ENCODE measurements at regions not wholly inside any gene's neighbourhood (a gene's known extent, or its start where the extent isn't known, plus 50 kb on each side); places are given as distances from the start of the nearest gene placed in this dataset.

- no peak overlapping the region for H3K27ac ChIP-seq
- H3K4me3 ChIP-seq: no peak overlapping the region
- Mint-ChIP-seq H3K4me1 (peaks cover 25% of the 10 kb centered on the region), H3K27ac (peak overlapping the region; percentile 12), H3K36me3 (no peaks in the 10 kb centered on the region), H3K4me3 (no peak overlapping the region), H3K9me3 (no peaks in the 10 kb centered on the region), H3K27me3 (ENCODE audit: insufficient read depth, low read depth) (peaks cover 7% of the 10 kb centered on the region)
- no peaks in the 10 kb centered on the region for H3K9me3 ChIP-seq (ENCODE audit: low read depth)
- H3K4me1 ChIP-seq: peaks cover 5% of the 10 kb centered on the region
- H3K36me3 ChIP-seq: no peaks in the 10 kb centered on the region
- no peaks in the 10 kb centered on the region for H3F3A ChIP-seq (ENCODE audit: low read depth)
- TF ChIP-seq EZH2phosphoT487 (IDR thresholded peaks at IDR 0.05): no peak
- no peak for TF ChIP-seq CTCF (IDR thresholded peaks at IDR 0.05)
- TF ChIP-seq EZH2 (IDR thresholded peaks at IDR 0.05): no peak
- H4K20me1 ChIP-seq (ENCODE audit: low read depth): no peaks in the 10 kb centered on the region
- H2AFZ ChIP-seq (replicated peaks): no peak overlapping the region
- no peaks in the 10 kb centered on the region for H3K27me3 ChIP-seq
- no peak overlapping the region for H3K4me2 ChIP-seq
- no peaks in the 10 kb centered on the region for H3K79me2 ChIP-seq (ENCODE audit: low read depth)
- H3K9ac ChIP-seq: no peak overlapping the region
- no peak for DNase-seq (ENCODE audit: low spot score)
These were observed 127.1 kb upstream of the GADD45A start for GRCh38 chr1:67557696-67558448.

- H3K4me2 ChIP-seq: no peak overlapping the region
- Mint-ChIP-seq H3K27ac (no peak overlapping the region), H3K27me3 (ENCODE audit: insufficient read depth, low read depth) (peaks cover 7% of the 10 kb centered on the region), H3K4me3 (peak overlapping the region; percentile 33), H3K36me3 (no peaks in the 10 kb centered on the region), H3K4me1 (peaks cover 25% of the 10 kb centered on the region), H3K9me3 (no peaks in the 10 kb centered on the region)
- H3K4me1 ChIP-seq: peaks cover 5% of the 10 kb centered on the region
- no peak overlapping the region for H3K27ac ChIP-seq
- no peaks in the 10 kb centered on the region for H3K79me2 ChIP-seq (ENCODE audit: low read depth)
- no peak overlapping the region for H3K9ac ChIP-seq
- H3K9me3 ChIP-seq (ENCODE audit: low read depth): no peaks in the 10 kb centered on the region
- H3K36me3 ChIP-seq: no peaks in the 10 kb centered on the region
- no peaks in the 10 kb centered on the region for H3F3A ChIP-seq (ENCODE audit: low read depth)
- no peaks in the 10 kb centered on the region for H3K27me3 ChIP-seq
- H2AFZ ChIP-seq (replicated peaks): no peak overlapping the region
- H3K4me3 ChIP-seq: no peak overlapping the region
- no peaks in the 10 kb centered on the region for H4K20me1 ChIP-seq (ENCODE audit: low read depth)
- TF ChIP-seq EZH2 (IDR thresholded peaks at IDR 0.05) (no peak), EZH2phosphoT487 (IDR thresholded peaks at IDR 0.05) (no peak), CTCF (IDR thresholded peaks at IDR 0.05) (no peak)
- DNase-seq (ENCODE audit: low spot score): no peak
These were observed 126.4 kb upstream of the GADD45A start for GRCh38 chr1:67558449-67559193.

- peak overlapping the region; percentile 53 for H2AFZ ChIP-seq (replicated peaks)
- no peak overlapping the region for H3K4me3 ChIP-seq
- no peak overlapping the region for H3K9ac ChIP-seq
These were observed 125.7 kb upstream of the GADD45A start for GRCh38 chr1:67559222-67559700.

More at GRCh38 chr1:67559222-67559700, 125.7 kb upstream of the GADD45A start:
- no peaks in the 10 kb centered on the region for H3K36me3 ChIP-seq
- no peaks in the 10 kb centered on the region for H3K79me2 ChIP-seq (ENCODE audit: low read depth)
- H3K9me3 ChIP-seq (ENCODE audit: low read depth): no peaks in the 10 kb centered on the region
- H3K27ac ChIP-seq: no peak overlapping the region
- no peaks in the 10 kb centered on the region for H4K20me1 ChIP-seq (ENCODE audit: low read depth)
- H3K27me3 ChIP-seq: no peaks in the 10 kb centered on the region
- DNase-seq (ENCODE audit: low spot score): no peak
- Mint-ChIP-seq H3K9me3 (peaks cover under 1% of the 10 kb centered on the region), H3K4me3 (no peak overlapping the region), H3K36me3 (no peaks in the 10 kb centered on the region), H3K27ac (peak overlapping the region; percentile 15), H3K27me3 (ENCODE audit: insufficient read depth, low read depth) (peaks cover 8% of the 10 kb centered on the region), H3K4me1 (peaks cover 25% of the 10 kb centered on the region)
- peaks cover 5% of the 10 kb centered on the region for H3K4me1 ChIP-seq
- H3K4me2 ChIP-seq: no peak overlapping the region
- no peak for TF ChIP-seq CTCF (IDR thresholded peaks at IDR 0.05)
- TF ChIP-seq EZH2 (IDR thresholded peaks at IDR 0.05): no peak
- no peak for TF ChIP-seq EZH2phosphoT487 (IDR thresholded peaks at IDR 0.05)
- no peaks in the 10 kb centered on the region for H3F3A ChIP-seq (ENCODE audit: low read depth)
